Neural cell (in vitro differentiated cells): ENCODE measurements at regions not wholly inside any gene's neighbourhood (a gene's known extent, or its start where the extent isn't known, plus 50 kb on each side); places are given as distances from the start of the nearest gene placed in this dataset.

ENCODE experiments used
- H2AFZ ChIP-seq: fragments of 200-600, 300-800 bp; sonication (generic), shearing (Covaris generic); 2 replicates; pipeline ENCODE4 v1.6.0; 2014; ENCODE audit warnings: low read depth, mild to moderate bottlenecking, antibody characterized with exemption, low read length, moderate library complexity
- H3F3A ChIP-seq: fragments of 200-600 bp; shearing (Covaris generic); 2 replicates; pipeline ENCODE4 v1.6.1; 2016; ENCODE audit warnings: mild to moderate bottlenecking, moderate library complexity, mixed read lengths, antibody characterized with exemption, low read length; ENCODE audit not compliant: insufficient read depth, poor library complexity, severe bottlenecking
- H3K27ac ChIP-seq: fragments of 200-600, 300-800 bp; sonication (generic), shearing (Covaris generic); 2 replicates; pipeline ENCODE4 v1.5.1; 2014; ENCODE audit warnings: mild to moderate bottlenecking, low read length, moderate library complexity
- H3K27me3 ChIP-seq: fragments of 300-800, 200-600 bp; sonication (generic), shearing (Covaris generic); 2 replicates; pipeline ENCODE4 v1.6.0; 2014; ENCODE audit warnings: mild to moderate bottlenecking, low read depth, low read length, moderate library complexity; ENCODE audit not compliant: insufficient read depth
- H3K36me3 ChIP-seq: fragments of 300-800, 200-600 bp; sonication (generic), shearing (Covaris generic); 2 replicates; pipeline ENCODE4 v1.5.1; 2014; ENCODE audit warnings: mild to moderate bottlenecking, antibody characterized with exemption, low read length, moderate library complexity; ENCODE audit not compliant: insufficient read depth
- H3K4me2 ChIP-seq: fragments of 300-800, 200-600 bp; sonication (generic), shearing (Covaris generic); 2 replicates; pipeline ENCODE4 v1.6.0; 2014; ENCODE audit warnings: mild to moderate bottlenecking, low read length
- H3K4me3 ChIP-seq: fragments of 300-800, 200-600 bp; sonication (generic), shearing (Covaris generic); 2 replicates; pipeline ENCODE4 v1.5.1; 2014; ENCODE audit warnings: mild to moderate bottlenecking, low read length, moderate library complexity
- H3K79me2 ChIP-seq: fragments of 200-600 bp; shearing (Covaris generic); replicated peaks from 2 replicates; pipeline ENCODE4 v1.6.0; 2014; ENCODE audit warnings: mild to moderate bottlenecking, low read length, moderate library complexity; ENCODE audit not compliant: insufficient read depth
- H3K9ac ChIP-seq: fragments of 300-800, 200-600 bp; sonication (generic), shearing (Covaris generic); 2 replicates; pipeline ENCODE4 v1.6.1; 2016; ENCODE audit warnings: mild to moderate bottlenecking, low read length, mixed read lengths
- H3K9me2 ChIP-seq: fragments of 200-600 bp; shearing (Covaris generic); 2 replicates; pipeline ENCODE4 v1.6.1; 2016; ENCODE audit warnings: mild to moderate bottlenecking, low read length, mixed read lengths; ENCODE audit not compliant: insufficient read depth
- H3K9me3 ChIP-seq: fragments of 200-600, 300-800 bp; sonication (generic), shearing (Covaris generic); 2 replicates; pipeline ENCODE4 v1.6.1; 2016; ENCODE audit warnings: mild to moderate bottlenecking, mixed run types, low read length, moderate library complexity, mixed read lengths
- H4K20me1 ChIP-seq: fragments of 200-600 bp; shearing (Covaris generic); 2 replicates; pipeline ENCODE4 v1.6.1; 2016; ENCODE audit warnings: mild to moderate bottlenecking, mixed run types; ENCODE audit not compliant: insufficient read depth
- EP300 ChIP-seq: fragments of 450-650 bp; conservative IDR thresholded peaks from 2 replicates; pipeline ENCODE4 v1.6.1; 2014; ENCODE audit warnings: antibody characterized with exemption, mild to moderate bottlenecking, moderate library complexity; ENCODE audit not compliant: poor library complexity, severe bottlenecking
- EZH2 ChIP-seq: fragments of 200-600, 300-800 bp; shearing (Covaris generic), sonication (generic); IDR thresholded peaks from 2 replicates; pipeline ENCODE4 v1.6.1; 2014; ENCODE audit warnings: antibody characterized with exemption, low read length, borderline replicate concordance, mild to moderate bottlenecking; ENCODE audit not compliant: insufficient read depth, poor library complexity, severe bottlenecking
- MXI1 ChIP-seq: fragments of 450-650 bp; conservative IDR thresholded peaks from 2 replicates; pipeline ENCODE4 v1.6.1; 2014; ENCODE audit warnings: antibody characterized with exemption, mild to moderate bottlenecking; ENCODE audit not compliant: poor library complexity, severe bottlenecking
- POLR2AphosphoS5 ChIP-seq: IDR thresholded peaks from 2 replicates; pipeline ENCODE4 v1.6.1; 2012
- RAD21 ChIP-seq: fragments of 450-650 bp; conservative IDR thresholded peaks from 2 replicates; pipeline ENCODE4 v1.6.1; 2014; ENCODE audit warnings: antibody characterized with exemption, mild to moderate bottlenecking, moderate library complexity
- SMC3 ChIP-seq: fragments of 450-650 bp; conservative IDR thresholded peaks from 2 replicates; pipeline ENCODE4 v1.6.1; 2014; ENCODE audit warnings: antibody characterized with exemption, mild to moderate bottlenecking, moderate library complexity; ENCODE audit not compliant: poor library complexity
- TAF1 ChIP-seq: IDR thresholded peaks from 2 replicates; pipeline ENCODE4 v1.6.1; 2012; ENCODE audit warnings: low read depth
- TF ChIP-seq, protein P1 (sequence below): IDR thresholded peaks from 2 replicates; pipeline ENCODE4 v1.6.1; 2012; ENCODE audit warnings: borderline replicate concordance
- TF ChIP-seq, protein P2 (sequence below): fragments of 450-650 bp; IDR thresholded peaks from 2 replicates; pipeline ENCODE4 v1.5.1; 2014; ENCODE audit warnings: antibody characterized with exemption, mild to moderate bottlenecking, moderate library complexity; ENCODE audit not compliant: poor library complexity, severe bottlenecking

DNA sequence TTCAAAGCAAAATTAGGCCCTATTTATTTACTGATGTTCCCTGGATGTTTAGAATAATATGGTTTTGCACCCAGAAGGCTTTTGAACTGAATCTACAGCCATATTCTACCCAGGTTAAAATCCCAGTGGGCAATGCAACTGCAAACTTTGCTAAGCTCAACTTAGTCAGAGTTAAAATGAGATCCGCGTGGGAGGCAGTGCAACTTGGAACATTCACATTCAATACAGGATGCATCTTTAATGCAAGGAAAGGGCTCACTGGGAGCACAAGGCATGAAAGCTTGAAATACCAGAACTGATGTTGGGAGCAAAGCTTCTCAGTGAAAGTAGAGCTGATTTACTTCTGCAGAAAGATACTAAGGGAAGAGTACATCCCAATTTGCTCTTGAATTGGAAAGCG, 281.2 kb upstream of the DEFB112 start:
- no peak overlapping the region for H3K9ac ChIP-seq
- no peaks in the 10 kb centered on the region for H3F3A ChIP-seq
- no peaks in the 10 kb centered on the region for H3K79me2 ChIP-seq
- TF ChIP-seq POLR2AphosphoS5 (no peak), SMC3 (no peak), TAF1 (no peak), EP300 (no peak), EZH2 (no peak)
- TF ChIP-seq, protein P1, sequence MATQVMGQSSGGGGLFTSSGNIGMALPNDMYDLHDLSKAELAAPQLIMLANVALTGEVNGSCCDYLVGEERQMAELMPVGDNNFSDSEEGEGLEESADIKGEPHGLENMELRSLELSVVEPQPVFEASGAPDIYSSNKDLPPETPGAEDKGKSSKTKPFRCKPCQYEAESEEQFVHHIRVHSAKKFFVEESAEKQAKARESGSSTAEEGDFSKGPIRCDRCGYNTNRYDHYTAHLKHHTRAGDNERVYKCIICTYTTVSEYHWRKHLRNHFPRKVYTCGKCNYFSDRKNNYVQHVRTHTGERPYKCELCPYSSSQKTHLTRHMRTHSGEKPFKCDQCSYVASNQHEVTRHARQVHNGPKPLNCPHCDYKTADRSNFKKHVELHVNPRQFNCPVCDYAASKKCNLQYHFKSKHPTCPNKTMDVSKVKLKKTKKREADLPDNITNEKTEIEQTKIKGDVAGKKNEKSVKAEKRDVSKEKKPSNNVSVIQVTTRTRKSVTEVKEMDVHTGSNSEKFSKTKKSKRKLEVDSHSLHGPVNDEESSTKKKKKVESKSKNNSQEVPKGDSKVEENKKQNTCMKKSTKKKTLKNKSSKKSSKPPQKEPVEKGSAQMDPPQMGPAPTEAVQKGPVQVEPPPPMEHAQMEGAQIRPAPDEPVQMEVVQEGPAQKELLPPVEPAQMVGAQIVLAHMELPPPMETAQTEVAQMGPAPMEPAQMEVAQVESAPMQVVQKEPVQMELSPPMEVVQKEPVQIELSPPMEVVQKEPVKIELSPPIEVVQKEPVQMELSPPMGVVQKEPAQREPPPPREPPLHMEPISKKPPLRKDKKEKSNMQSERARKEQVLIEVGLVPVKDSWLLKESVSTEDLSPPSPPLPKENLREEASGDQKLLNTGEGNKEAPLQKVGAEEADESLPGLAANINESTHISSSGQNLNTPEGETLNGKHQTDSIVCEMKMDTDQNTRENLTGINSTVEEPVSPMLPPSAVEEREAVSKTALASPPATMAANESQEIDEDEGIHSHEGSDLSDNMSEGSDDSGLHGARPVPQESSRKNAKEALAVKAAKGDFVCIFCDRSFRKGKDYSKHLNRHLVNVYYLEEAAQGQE = no peak
- TF ChIP-seq, protein P2, sequence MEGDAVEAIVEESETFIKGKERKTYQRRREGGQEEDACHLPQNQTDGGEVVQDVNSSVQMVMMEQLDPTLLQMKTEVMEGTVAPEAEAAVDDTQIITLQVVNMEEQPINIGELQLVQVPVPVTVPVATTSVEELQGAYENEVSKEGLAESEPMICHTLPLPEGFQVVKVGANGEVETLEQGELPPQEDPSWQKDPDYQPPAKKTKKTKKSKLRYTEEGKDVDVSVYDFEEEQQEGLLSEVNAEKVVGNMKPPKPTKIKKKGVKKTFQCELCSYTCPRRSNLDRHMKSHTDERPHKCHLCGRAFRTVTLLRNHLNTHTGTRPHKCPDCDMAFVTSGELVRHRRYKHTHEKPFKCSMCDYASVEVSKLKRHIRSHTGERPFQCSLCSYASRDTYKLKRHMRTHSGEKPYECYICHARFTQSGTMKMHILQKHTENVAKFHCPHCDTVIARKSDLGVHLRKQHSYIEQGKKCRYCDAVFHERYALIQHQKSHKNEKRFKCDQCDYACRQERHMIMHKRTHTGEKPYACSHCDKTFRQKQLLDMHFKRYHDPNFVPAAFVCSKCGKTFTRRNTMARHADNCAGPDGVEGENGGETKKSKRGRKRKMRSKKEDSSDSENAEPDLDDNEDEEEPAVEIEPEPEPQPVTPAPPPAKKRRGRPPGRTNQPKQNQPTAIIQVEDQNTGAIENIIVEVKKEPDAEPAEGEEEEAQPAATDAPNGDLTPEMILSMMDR = no peak
- no peak overlapping the region for H3K27ac ChIP-seq
- no peak overlapping the region for H3K4me3 ChIP-seq
- H4K20me1 ChIP-seq = no peaks in the 10 kb centered on the region
- H2AFZ ChIP-seq = no peak overlapping the region
- H3K9me3 ChIP-seq = no peaks in the 10 kb centered on the region
- H3K36me3 ChIP-seq = no peaks in the 10 kb centered on the region
- H3K27me3 ChIP-seq = no peaks in the 10 kb centered on the region
- no peak overlapping the region for H3K4me2 ChIP-seq
- no peaks in the 10 kb centered on the region for H3K9me2 ChIP-seq

DNA sequence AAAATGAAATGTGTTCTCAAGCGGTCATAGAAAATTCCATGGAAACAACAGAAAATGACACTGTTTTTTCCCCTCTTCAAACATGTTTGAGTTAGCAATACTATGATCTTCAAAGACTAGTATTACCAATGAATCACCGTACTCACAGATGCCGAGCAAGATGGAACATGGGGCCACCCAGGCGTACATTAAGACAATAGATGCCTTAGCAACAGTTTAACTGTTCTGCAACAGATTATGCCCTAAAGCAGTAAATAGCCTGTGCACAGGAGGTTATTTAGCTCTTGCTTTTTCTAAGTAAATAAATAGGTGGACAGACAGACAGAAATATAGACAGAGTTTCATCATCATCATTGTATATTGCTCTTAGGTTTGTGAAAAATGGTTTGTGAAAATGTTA, 284.0 kb upstream of the DEFB112 start:
- Histone ChIP-seq H4K20me1 (no peaks in the 10 kb centered on the region), H3F3A (no peaks in the 10 kb centered on the region), H3K4me3 (no peak overlapping the region), H3K27ac (no peak overlapping the region), H3K9me2 (no peaks in the 10 kb centered on the region), H3K27me3 (no peaks in the 10 kb centered on the region), H3K9me3 (no peaks in the 10 kb centered on the region), H3K9ac (no peak overlapping the region), H3K4me2 (no peak overlapping the region), H3K79me2 (no peaks in the 10 kb centered on the region), H3K36me3 (no peaks in the 10 kb centered on the region), H2AFZ (no peak overlapping the region)
- TF ChIP-seq EP300 (no peak), RAD21 (no peak), MXI1 (no peak), POLR2AphosphoS5 (no peak), TAF1 (no peak), SMC3 (no peak), EZH2 (no peak)
- TF ChIP-seq, protein P2 = no peak
- TF ChIP-seq, protein P1 = no peak
